NCI-H774 (cell line): ENCODE measurements at regions not wholly inside any gene's neighbourhood (a gene's known extent, or its start where the extent isn't known, plus 50 kb on each side); places are given as distances from the start of the nearest gene placed in this dataset.

ENCODE experiments used
- DNase-seq: peaks from one replicate; lab custom pipeline; 2025; lab: John Stamatoyannopoulos, UW

GRCh38 chr18:72360634-72361033, 183.5 kb downstream of the CBLN2 start:
- no peak for DNase-seq

- no peak for DNase-seq
Observed at GRCh38 chr18:72342933-72343332, 201.2 kb downstream of the CBLN2 start.

- no peak for DNase-seq
Observed at GRCh38 chr18:72339976-72340375, 204.2 kb downstream of the CBLN2 start.

GRCh38 chr18:72336786-72337185, 207.4 kb downstream of the CBLN2 start:
- no peak for DNase-seq

- no peak for DNase-seq
Observed at GRCh38 chr18:72329533-72329932, 214.6 kb downstream of the CBLN2 start.

- no peak for DNase-seq
Observed at GRCh38 chr18:72325307-72325706, 218.8 kb downstream of the CBLN2 start.

GRCh38 chr18:72324677-72325076, 219.5 kb downstream of the CBLN2 start:
- DNase-seq = no peak

GRCh38 chr18:72316497-72316896, 227.6 kb downstream of the CBLN2 start:
- DNase-seq = no peak

- no peak for DNase-seq
Observed at GRCh38 chr18:72283148-72283925, 260.8 kb downstream of the CBLN2 start.

GRCh38 chr18:72273025-72273424, 271.1 kb downstream of the CBLN2 start:
- no peak for DNase-seq

GRCh38 chr18:72261590-72261989, 282.6 kb downstream of the CBLN2 start:
- no peak for DNase-seq

GRCh38 chr18:72246076-72246475, 298.1 kb downstream of the CBLN2 start:
- no peak for DNase-seq

GRCh38 chr18:72235422-72235821, 308.7 kb downstream of the CBLN2 start:
- peak; percentile 13 for DNase-seq

GRCh38 chr18:72233106-72233505, 311.0 kb downstream of the CBLN2 start:
- DNase-seq = peak; percentile 69

- DNase-seq = no peak
Observed at GRCh38 chr18:72232644-72233043, 311.5 kb downstream of the CBLN2 start.

GRCh38 chr18:72225958-72226357, 318.2 kb downstream of the CBLN2 start:
- no peak for DNase-seq

GRCh38 chr18:72223733-72224132, 320.4 kb downstream of the CBLN2 start:
- DNase-seq = no peak

- DNase-seq = no peak
Observed at GRCh38 chr18:72208920-72209676, 335.0 kb downstream of the CBLN2 start.

GRCh38 chr18:72207280-72207679, 336.9 kb downstream of the CBLN2 start:
- DNase-seq = no peak

- no peak for DNase-seq
Observed at GRCh38 chr18:72206814-72207213, 337.3 kb downstream of the CBLN2 start.

- DNase-seq = no peak
Observed at GRCh38 chr18:72201032-72201431, 343.1 kb downstream of the CBLN2 start.

- no peak for DNase-seq
Observed at GRCh38 chr18:72197591-72197990, 346.6 kb downstream of the CBLN2 start.

GRCh38 chr18:72194072-72194471, 350.1 kb downstream of the CBLN2 start:
- no peak for DNase-seq
